Transverse colon (tissue), 4 donors: ENCODE measurements at regions not wholly inside any gene's neighbourhood (a gene's known extent, or its start where the extent isn't known, plus 50 kb on each side); places are given as distances from the start of the nearest gene placed in this dataset.

Experiments used
- DNase-seq: peaks from one replicate; pipeline ENCODE4 v3.0.0-alpha.2; 2019
- H3K27ac ChIP-seq, 4 donors: fragments of 200-600 bp; sonication (generic); 2 replicates each; pipeline ENCODE4 v1.5.1; 2016 to 2018; ENCODE audit warnings: inconsistent platforms in 4 of 4
- H3K27me3 ChIP-seq: fragments of 200-600 bp; sonication (generic); 2 replicates; pipeline ENCODE4 v1.5.1; 2017; ENCODE audit warnings: inconsistent platforms
- H3K36me3 ChIP-seq, 4 donors: fragments of 200-600 bp; sonication (generic); 2 replicates each; pipeline ENCODE4 v1.5.1; 2017 to 2019; ENCODE audit warnings: inconsistent platforms in 4 of 4
- H3K4me1 ChIP-seq, 4 donors: fragments of 200-600 bp; sonication (generic); 2 replicates each; pipeline ENCODE4 v1.5.1; 2017 to 2020; ENCODE audit warnings: inconsistent platforms in 4 of 4
- H3K4me3 ChIP-seq, 4 donors: fragments of 200-600 bp; sonication (generic); 1 replicate in 1 of 4; 2 replicates in 3 of 4; pipeline versions ENCODE4 v1.5.1 to v1.6.1; 2017 to 2019; ENCODE audit warnings: inconsistent platforms in 4 of 4
- H3K9me3 ChIP-seq, 2 donors: fragments of 200-600 bp; sonication (generic); 2 replicates each; pipeline ENCODE4 v1.5.1; 2017 to 2019; ENCODE audit warnings: inconsistent platforms in 2 of 2
- CTCF ChIP-seq, 5 experiments: fragments of 200-600 bp in 3 of 5; fragments of 450-650 bp in 2 of 5; sonication (generic) in 3 of 5; IDR thresholded peaks; 1 replicate in 2 of 5; 2 replicates in 3 of 5; pipeline ENCODE4 v1.5.1; 2016 to 2017; ENCODE audit warnings: antibody characterized with exemption in 5 of 5, inconsistent platforms in 3 of 5, mild to moderate bottlenecking in 2 of 5, moderate library complexity in 1 of 5
- EP300 ChIP-seq: sonication (generic); formaldehyde crosslinking; IDR thresholded peaks from one replicate; pipeline ENCODE4 v1.6.1; 2017; ENCODE audit warnings: antibody characterized with exemption, low read depth
- POLR2A ChIP-seq: fragments of 450-650 bp; IDR thresholded peaks from one replicate; pipeline ENCODE4 v1.6.1; 2016; ENCODE audit warnings: antibody characterized with exemption, mild to moderate bottlenecking, moderate library complexity
- POLR2AphosphoS5 ChIP-seq, 3 donors: sonication (generic); formaldehyde crosslinking; IDR thresholded peaks; one replicate each; pipeline ENCODE4 v1.6.1; 2016; ENCODE audit warnings: antibody characterized with exemption in 3 of 3
- WGBS, 2 donors: methylation state at CpG; one replicate each; pipeline ENCODE4 v1.1.5; 2018; ENCODE audit warnings: low coverage in 1 of 2; 5-methylcytosine and 5-hydroxymethylcytosine counted together
- in situ Hi-C, 4 donors: fragments of 200-750 bp; cut with MboI; loops; one replicate each; pipeline versions ENCODE4 v1.15.0 to v1.15.1; 2017; ENCODE audit warnings: low sequenced_read_pairs in 3 of 4, low pct_ligation_motif_present in 1 of 4, low pct_unique_long_range_greater_than_20kb in 1 of 4
- intact Hi-C: fragments of 100-400 bp; cut with DNase I; formaldehyde crosslinking; loops from one replicate; pipeline ENCODE4 v1.15.1; 2023; ENCODE audit warnings: low total_unique reads

DNA sequence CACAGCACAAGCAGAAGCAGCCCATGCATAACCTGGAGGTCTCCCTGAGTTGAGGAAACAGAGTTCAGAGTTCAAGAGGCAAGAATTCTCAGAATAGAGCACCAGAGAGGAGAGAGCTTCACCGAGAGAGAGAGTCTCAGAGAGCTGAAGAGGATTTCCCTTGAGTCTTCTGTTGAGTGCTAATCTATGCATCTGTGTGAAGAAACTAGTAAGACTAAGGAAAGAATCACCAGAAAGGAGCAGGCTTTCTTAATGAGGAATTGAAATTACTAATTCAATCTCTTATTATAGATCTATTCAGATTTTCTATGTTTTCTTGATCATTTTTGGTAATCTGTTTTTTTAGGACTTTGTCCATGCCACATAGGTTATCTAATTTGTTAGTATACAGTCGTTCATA is 89.3 kb upstream of the CTAGE1 start:
- no peak for TF ChIP-seq EP300
- no peak for TF ChIP-seq CTCF (IDR thresholded peaks at IDR 0.05)
- TF ChIP-seq POLR2AphosphoS5 (IDR thresholded peaks at IDR 0.05) = no peak
- no peak for TF ChIP-seq POLR2A
- Histone ChIP-seq H3K4me1 (peaks cover 0 to 4% (median 0%) of the 10 kb centered on the region in 4 donors), H3K4me3 (no peak overlapping the region), H3K36me3 (no peaks in the 10 kb centered on the region), H3K27me3 (no peaks in the 10 kb centered on the region), H3K9me3 (no peaks in the 10 kb centered on the region), H3K27ac (no peak overlapping the region)
- DNase-seq = no peak
- intact Hi-C loops (no loop called here), in situ Hi-C loops (no loop called here)
- 58 to 71% methylated on average over 2 of the region's 2 CpGs for WGBS, 2 donors

DNA sequence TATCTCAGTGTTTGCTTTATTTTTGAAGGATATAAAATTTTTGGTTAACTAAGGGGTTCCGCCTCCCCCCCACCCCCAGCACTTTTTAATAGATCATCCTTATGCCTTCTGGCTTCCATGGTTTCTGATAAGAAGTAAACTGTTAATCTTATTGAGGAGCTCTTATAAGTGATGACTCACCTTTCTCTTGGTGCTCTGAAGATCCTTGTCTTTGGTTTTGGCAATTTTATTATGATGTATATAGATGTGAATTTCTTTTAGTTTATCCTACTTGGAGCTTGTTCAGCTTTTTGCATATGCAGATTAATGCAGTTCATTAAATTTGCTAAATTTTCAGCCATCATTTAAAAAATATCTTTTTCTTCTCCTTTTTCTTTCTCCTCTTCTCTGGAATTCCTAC is 91.7 kb upstream of the CTAGE1 start:
- Histone ChIP-seq H3K27me3 (no peaks in the 10 kb centered on the region), H3K9me3 (no peaks in the 10 kb centered on the region), H3K4me1 (peaks cover 0 to 4% (median 0%) of the 10 kb centered on the region in 4 donors), H3K4me3 (no peak overlapping the region), H3K27ac (no peak overlapping the region), H3K36me3 (no peaks in the 10 kb centered on the region)
- TF ChIP-seq CTCF (IDR thresholded peaks at IDR 0.05) (no peak), POLR2A (no peak), EP300 (no peak), POLR2AphosphoS5 (IDR thresholded peaks at IDR 0.05) (no peak)
- WGBS, 2 donors = 0% methylated on average over 1 of the region's 1 CpG; no CpG with 5 or more reads in 1 of the 2 donors
- intact Hi-C loops = no loop called here
- DNase-seq = no peak
- in situ Hi-C loops = no loop called here

- no peak for DNase-seq
- Histone ChIP-seq H3K9me3 (no peaks in the 10 kb centered on the region), H3K4me3 (no peak overlapping the region), H3K36me3 (no peaks in the 10 kb centered on the region), H3K4me1 (no peaks in the 10 kb centered on the region), H3K27me3 (no peaks in the 10 kb centered on the region), H3K27ac (no peak overlapping the region)
- WGBS, 2 donors = 61 to 83% methylated on average over 1 of the region's 1 CpG
- TF ChIP-seq CTCF (IDR thresholded peaks at IDR 0.05) (no peak), EP300 (no peak), POLR2AphosphoS5 (IDR thresholded peaks at IDR 0.05) (no peak), POLR2A (no peak)
- in situ Hi-C loops = no loop called here
- intact Hi-C loops = no loop called here
These were observed 93.0 kb upstream of the CTAGE1 start for GRCh38 chr18:22510697-22511096.

DNA sequence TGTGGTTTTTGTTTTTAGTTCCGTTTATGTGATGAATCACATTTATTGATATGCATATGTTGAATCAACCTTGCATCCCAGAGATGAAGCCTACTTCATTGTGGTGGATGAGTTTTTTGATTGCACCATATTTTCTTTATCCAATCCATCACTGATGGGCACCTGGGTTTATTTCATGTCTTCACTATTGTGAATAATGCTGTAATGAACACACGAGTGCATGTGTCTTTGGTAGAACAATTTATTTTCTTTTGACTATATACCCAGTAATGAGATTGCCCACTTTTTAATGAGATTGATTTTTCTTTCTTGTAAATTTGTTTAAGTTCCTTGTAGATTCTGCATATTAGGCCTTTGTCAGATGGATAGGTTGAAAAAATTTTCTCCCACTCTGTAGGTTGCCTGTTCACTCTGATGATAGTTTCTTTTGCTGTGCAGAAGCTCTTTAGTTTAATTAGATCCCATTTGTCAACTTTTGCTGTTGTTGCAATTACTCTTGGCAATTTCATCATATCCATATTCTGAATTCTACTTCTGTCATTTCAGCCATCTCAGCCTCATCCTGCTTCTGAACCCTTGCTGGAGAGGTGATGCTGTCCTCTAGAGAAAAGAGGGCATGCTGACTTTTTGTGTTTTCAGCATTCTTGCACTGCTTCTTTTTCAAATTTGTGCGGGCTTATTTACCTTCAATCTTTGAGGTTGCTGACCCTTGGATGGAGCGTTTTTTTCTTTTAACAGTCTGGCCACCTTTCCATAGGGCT is 96.2 kb upstream of the CTAGE1 start:
- no peaks in the 10 kb centered on the region for H3K36me3 ChIP-seq
- no peaks in the 10 kb centered on the region for H3K4me1 ChIP-seq
- WGBS, 2 donors = 90 to 100% methylated on average over 4 of the region's 4 CpGs
- no peaks in the 10 kb centered on the region for H3K27me3 ChIP-seq
- no peak for DNase-seq
- no peak overlapping the region for H3K4me3 ChIP-seq
- in situ Hi-C loops = no loop called here
- intact Hi-C loops = no loop called here
- TF ChIP-seq CTCF (IDR thresholded peaks at IDR 0.05) (no peak), POLR2A (no peak), POLR2AphosphoS5 (IDR thresholded peaks at IDR 0.05) (no peak), EP300 (no peak)
- H3K9me3 ChIP-seq = no peaks in the 10 kb centered on the region
- H3K27ac ChIP-seq = no peak overlapping the region
